ENCODE measurements at regions not wholly inside any gene's neighbourhood (a gene's known extent, or its start where the extent isn't known, plus 50 kb on each side); places are given as distances from the start of the nearest gene placed in this dataset.

DNA sequence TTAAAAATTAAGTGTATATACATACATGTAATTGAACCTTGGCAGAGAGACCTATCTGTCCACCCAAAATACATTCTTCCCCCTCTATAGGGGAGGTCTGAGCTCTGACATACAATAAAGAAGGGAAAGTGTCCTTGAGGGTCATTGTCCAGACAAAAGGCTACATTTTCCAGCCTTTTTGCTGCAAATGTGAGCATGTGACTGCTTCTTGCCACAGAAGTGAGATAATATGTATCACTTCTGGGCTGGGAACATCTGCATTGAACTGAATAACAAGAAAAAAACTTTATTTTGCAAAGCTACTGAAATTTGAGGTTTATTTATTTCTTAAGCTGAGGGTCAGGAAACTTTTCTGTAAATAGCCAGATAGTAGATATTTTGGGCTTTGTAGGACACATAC lies 131.3 kb downstream of the TBC1D30 start (continued):
- TF ChIP-seq GMEB1 (CRISPR knock-in tag; IDR thresholded peaks at IDR 0.05; ENCODE audit: borderline replicate concordance) = no peak
- no peak for TF ChIP-seq TFDP2 (CRISPR knock-in tag; IDR thresholded peaks at IDR 0.05)
- TF ChIP-seq ZNF737 (CRISPR knock-in tag; IDR thresholded peaks at IDR 0.05; ENCODE audit: borderline replicate concordance) = no peak
- no peak for TF ChIP-seq PRDM15 (CRISPR knock-in tag; IDR thresholded peaks at IDR 0.05)
- TF ChIP-seq NFE2L1 (CRISPR knock-in tag; IDR thresholded peaks at IDR 0.05; ENCODE audit: borderline replicate concordance) = no peak
- no peak for TF ChIP-seq SMARCE1 (IDR thresholded peaks at IDR 0.05; ENCODE audit: borderline replicate concordance)
- no peak for TF ChIP-seq ARID2 (CRISPR knock-in tag; IDR thresholded peaks at IDR 0.05; ENCODE audit: borderline replicate concordance)
